ENCODE measurements at regions not wholly inside any gene's neighbourhood (a gene's known extent, or its start where the extent isn't known, plus 50 kb on each side); places are given as distances from the start of the nearest gene placed in this dataset.

DNA sequence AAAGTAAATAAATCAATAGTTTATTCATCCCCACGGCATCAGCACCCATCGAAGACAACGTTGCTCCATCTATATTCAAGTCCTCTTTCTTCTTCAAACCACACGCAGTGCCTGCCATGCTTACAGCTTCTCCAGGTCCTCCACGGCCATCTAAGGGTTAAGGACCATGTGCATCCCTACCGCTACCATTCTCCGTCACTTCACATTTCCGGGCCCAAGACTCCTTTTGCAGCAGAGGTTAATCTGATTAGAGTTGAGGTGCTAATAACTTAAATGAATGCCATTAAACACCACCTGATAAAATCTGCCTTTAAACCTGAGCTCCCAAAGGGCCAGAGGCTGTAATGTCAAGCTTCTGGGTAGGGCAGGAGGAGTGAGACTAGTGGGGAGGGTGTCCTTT lies 79.7 kb upstream of the CCND2 start (continued):
- TF ChIP-seq CTCF (conservative IDR thresholded peaks at IDR 0.05; ENCODE audit: low read depth in 2 of 2) (no peak), JUNB (IDR thresholded peaks at IDR 0.05; ENCODE audit: unreplicated experiment) (no peak)
- TF ChIP-seq, protein P1, sequence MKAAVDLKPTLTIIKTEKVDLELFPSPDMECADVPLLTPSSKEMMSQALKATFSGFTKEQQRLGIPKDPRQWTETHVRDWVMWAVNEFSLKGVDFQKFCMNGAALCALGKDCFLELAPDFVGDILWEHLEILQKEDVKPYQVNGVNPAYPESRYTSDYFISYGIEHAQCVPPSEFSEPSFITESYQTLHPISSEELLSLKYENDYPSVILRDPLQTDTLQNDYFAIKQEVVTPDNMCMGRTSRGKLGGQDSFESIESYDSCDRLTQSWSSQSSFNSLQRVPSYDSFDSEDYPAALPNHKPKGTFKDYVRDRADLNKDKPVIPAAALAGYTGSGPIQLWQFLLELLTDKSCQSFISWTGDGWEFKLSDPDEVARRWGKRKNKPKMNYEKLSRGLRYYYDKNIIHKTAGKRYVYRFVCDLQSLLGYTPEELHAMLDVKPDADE (IDR thresholded peaks at IDR 0.05) = no peak

GRCh38 chr12:4191642-4192041 lies 81.9 kb upstream of the CCND2 start:
- H3K36me3 ChIP-seq (ENCODE audit: insufficient read depth) = no peaks in the 10 kb centered on the region
- Mint-ChIP-seq H3K4me1 (peaks cover 35% of the 10 kb centered on the region), H3K36me3 (ENCODE audit: low read depth) (no peaks in the 10 kb centered on the region), H3K27ac (no peak overlapping the region), H3K9me3 (no peaks in the 10 kb centered on the region; the same call in 2 of the 3 replicates), H3K27me3 (ENCODE audit: insufficient read depth, low read depth, poor library complexity) (peaks cover 2% of the 10 kb centered on the region), H3K4me3 (no peak overlapping the region)
- H2AFZ ChIP-seq = no peak overlapping the region
- ATAC-seq (no peak), DNase-seq (ENCODE audit: low spot score) (no peak)
- H3K27me3 ChIP-seq (ENCODE audit: insufficient read depth) = no peaks in the 10 kb centered on the region
- H3F3A ChIP-seq (replicated peaks; ENCODE audit: low read depth) = no peaks in the 10 kb centered on the region
- H3K79me2 ChIP-seq (replicated peaks; ENCODE audit: insufficient read depth) = no peaks in the 10 kb centered on the region
- no peak overlapping the region for H3K4me2 ChIP-seq
- H3K27ac ChIP-seq (ENCODE audit: low read depth) = no peak overlapping the region
- H4K20me1 ChIP-seq (replicated peaks; ENCODE audit: insufficient read depth) = no peaks in the 10 kb centered on the region
- H3K4me3 ChIP-seq = no peak overlapping the region
- H3K4me1 ChIP-seq (ENCODE audit: insufficient read depth) = peaks cover 19% of the 10 kb centered on the region
- no peaks in the 10 kb centered on the region; the same call in 1 of the 2 replicates for H3K9me2 ChIP-seq (ENCODE audit: insufficient read depth)
- TF ChIP-seq NANOG (IDR thresholded peaks at IDR 0.05; ENCODE audit: borderline replicate concordance) = no peak
- TF ChIP-seq, protein P1 (IDR thresholded peaks at IDR 0.05) = no peak
- TF ChIP-seq EZH2 (IDR thresholded peaks at IDR 0.05; ENCODE audit: low read depth, unreplicated experiment) = no peak
- no peak for TF ChIP-seq CTCF (conservative IDR thresholded peaks at IDR 0.05; ENCODE audit: low read depth in 2 of 2)
- TF ChIP-seq ZNF331 (CRISPR knock-in tag; IDR thresholded peaks at IDR 0.05; ENCODE audit: low read depth) = no peak
- no peak for TF ChIP-seq ZNF114 (CRISPR knock-in tag; IDR thresholded peaks at IDR 0.05)
- no peak for TF ChIP-seq STAT1 (IDR thresholded peaks at IDR 0.05; ENCODE audit: unreplicated experiment)
- TF ChIP-seq, protein P2, sequence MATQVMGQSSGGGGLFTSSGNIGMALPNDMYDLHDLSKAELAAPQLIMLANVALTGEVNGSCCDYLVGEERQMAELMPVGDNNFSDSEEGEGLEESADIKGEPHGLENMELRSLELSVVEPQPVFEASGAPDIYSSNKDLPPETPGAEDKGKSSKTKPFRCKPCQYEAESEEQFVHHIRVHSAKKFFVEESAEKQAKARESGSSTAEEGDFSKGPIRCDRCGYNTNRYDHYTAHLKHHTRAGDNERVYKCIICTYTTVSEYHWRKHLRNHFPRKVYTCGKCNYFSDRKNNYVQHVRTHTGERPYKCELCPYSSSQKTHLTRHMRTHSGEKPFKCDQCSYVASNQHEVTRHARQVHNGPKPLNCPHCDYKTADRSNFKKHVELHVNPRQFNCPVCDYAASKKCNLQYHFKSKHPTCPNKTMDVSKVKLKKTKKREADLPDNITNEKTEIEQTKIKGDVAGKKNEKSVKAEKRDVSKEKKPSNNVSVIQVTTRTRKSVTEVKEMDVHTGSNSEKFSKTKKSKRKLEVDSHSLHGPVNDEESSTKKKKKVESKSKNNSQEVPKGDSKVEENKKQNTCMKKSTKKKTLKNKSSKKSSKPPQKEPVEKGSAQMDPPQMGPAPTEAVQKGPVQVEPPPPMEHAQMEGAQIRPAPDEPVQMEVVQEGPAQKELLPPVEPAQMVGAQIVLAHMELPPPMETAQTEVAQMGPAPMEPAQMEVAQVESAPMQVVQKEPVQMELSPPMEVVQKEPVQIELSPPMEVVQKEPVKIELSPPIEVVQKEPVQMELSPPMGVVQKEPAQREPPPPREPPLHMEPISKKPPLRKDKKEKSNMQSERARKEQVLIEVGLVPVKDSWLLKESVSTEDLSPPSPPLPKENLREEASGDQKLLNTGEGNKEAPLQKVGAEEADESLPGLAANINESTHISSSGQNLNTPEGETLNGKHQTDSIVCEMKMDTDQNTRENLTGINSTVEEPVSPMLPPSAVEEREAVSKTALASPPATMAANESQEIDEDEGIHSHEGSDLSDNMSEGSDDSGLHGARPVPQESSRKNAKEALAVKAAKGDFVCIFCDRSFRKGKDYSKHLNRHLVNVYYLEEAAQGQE (IDR thresholded peaks at IDR 0.05; ENCODE audit: unreplicated experiment) = no peak

All from GM23338 (cell line).